GM23338 (cell line): ENCODE measurements at regions not wholly inside any gene's neighbourhood (a gene's known extent, or its start where the extent isn't known, plus 50 kb on each side); places are given as distances from the start of the nearest gene placed in this dataset.
"Not testable (repeated sequence)": the region's sequence is repeated elsewhere in the genome, so short reads cannot be mapped to it uniquely, and the experiment has no call there.

Experiments used
- ATAC-seq: fragments of 200-7000 bp; cut with Tn5 transposase; 3 replicates; pipeline ENCODE4 v1.9.1; 2020
- DNase-seq: peaks from one replicate; pipeline ENCODE4 v3.0.0-alpha.2; 2015; ENCODE audit warnings: low spot score
- H2AFZ ChIP-seq: fragments of 200-600 bp; sonication (generic); 2 replicates; pipeline ENCODE4 v1.8.0; 2016; ENCODE audit warnings: antibody characterized with exemption, mild to moderate bottlenecking, moderate library complexity
- H3F3A ChIP-seq: fragments of 200-600 bp; sonication (generic); replicated peaks from 2 replicates; pipeline ENCODE4 v1.8.0; 2017; ENCODE audit warnings: antibody characterized with exemption, mixed run types, low read depth
- H3K27ac ChIP-seq: fragments of 200-600 bp; sonication (generic); 2 replicates; pipeline ENCODE4 v1.6.1; 2016; ENCODE audit warnings: low read depth
- H3K27me3 ChIP-seq: fragments of 200-600 bp; sonication (generic); 2 replicates; pipeline ENCODE4 v1.8.0; 2016; ENCODE audit warnings: mild to moderate bottlenecking, mixed run types, moderate library complexity; ENCODE audit not compliant: insufficient read depth
- H3K36me3 ChIP-seq: fragments of 200-600 bp; sonication (generic); 2 replicates; pipeline ENCODE4 v1.8.0; 2016; ENCODE audit warnings: mild to moderate bottlenecking; ENCODE audit not compliant: insufficient read depth
- H3K4me1 ChIP-seq: fragments of 200-600 bp; sonication (generic); 2 replicates; pipeline ENCODE4 v1.8.0; 2016; ENCODE audit warnings: mild to moderate bottlenecking, moderate library complexity; ENCODE audit not compliant: insufficient read depth
- H3K4me2 ChIP-seq: fragments of 200-600 bp; sonication (generic); 2 replicates; pipeline ENCODE4 v1.7.1; 2017; ENCODE audit warnings: mixed run types
- H3K4me3 ChIP-seq: fragments of 200-600 bp; sonication (generic); 2 replicates; pipeline ENCODE4 v1.6.1; 2016; ENCODE audit warnings: mixed run types
- H3K79me2 ChIP-seq: fragments of 200-600 bp; sonication (generic); replicated peaks from 2 replicates; pipeline ENCODE4 v1.8.0; 2017; ENCODE audit warnings: mild to moderate bottlenecking; ENCODE audit not compliant: insufficient read depth
- H3K9me2 ChIP-seq: fragments of 200-600 bp; sonication (generic); 2 replicates; pipeline ENCODE4 v1.8.0; 2017; ENCODE audit not compliant: insufficient read depth
- H4K20me1 ChIP-seq: fragments of 200-600 bp; sonication (generic); replicated peaks from 2 replicates; pipeline ENCODE4 v1.8.0; 2017; ENCODE audit warnings: mild to moderate bottlenecking; ENCODE audit not compliant: insufficient read depth
- H3K27ac Mint-ChIP-seq: 2 replicates; pipeline ENCODE4 v1.8.0; 2020; ENCODE audit warnings: inconsistent platforms, mild to moderate bottlenecking, moderate library complexity, mixed read lengths
- H3K27me3 Mint-ChIP-seq: 3 replicates; pipeline ENCODE4 v1.8.0; 2022; ENCODE audit warnings: low read depth, mild to moderate bottlenecking, moderate library complexity, mixed read lengths, inconsistent platforms; ENCODE audit not compliant: insufficient read depth, poor library complexity
- H3K36me3 Mint-ChIP-seq: 3 replicates; pipeline ENCODE4 v1.8.0; 2021; ENCODE audit warnings: low read depth, mild to moderate bottlenecking, inconsistent platforms, moderate library complexity, mixed read lengths
- H3K4me1 Mint-ChIP-seq: 3 replicates; pipeline ENCODE4 v1.8.0; 2020; ENCODE audit warnings: mild to moderate bottlenecking, inconsistent platforms, mixed read lengths
- H3K4me3 Mint-ChIP-seq: 3 replicates; pipeline ENCODE4 v1.8.0; 2021; ENCODE audit warnings: moderate library complexity, mild to moderate bottlenecking, inconsistent platforms, mixed read lengths
- H3K9me3 Mint-ChIP-seq: 3 replicates; pipeline ENCODE4 v1.8.0; 2020; ENCODE audit warnings: moderate library complexity, mild to moderate bottlenecking, inconsistent platforms, mixed read lengths
- CREB1 ChIP-seq: fragments of 250-450 bp; sonication (Bioruptor Pico); IDR thresholded peaks from 2 replicates; pipeline ENCODE4 v1.5.0; 2020; ENCODE audit warnings: low read depth, mild to moderate bottlenecking, moderate library complexity
- EZH2 ChIP-seq: fragments of 200-600 bp; sonication (generic); IDR thresholded peaks from one replicate; pipeline ENCODE4 v1.8.0; 2017; ENCODE audit warnings: antibody characterized with exemption, mild to moderate bottlenecking, low read depth; ENCODE audit not compliant: unreplicated experiment
- JUNB ChIP-seq: IDR thresholded peaks from one replicate; pipeline ENCODE4 v1.6.1; 2016; ENCODE audit warnings: antibody characterized with exemption; ENCODE audit not compliant: unreplicated experiment
- NANOG ChIP-seq: IDR thresholded peaks from 2 replicates; pipeline ENCODE4 v1.6.1; 2016; ENCODE audit warnings: antibody characterized with exemption, borderline replicate concordance
- POLR2AphosphoS5 ChIP-seq: IDR thresholded peaks from 2 replicates; pipeline ENCODE4 v1.6.1; 2016; ENCODE audit warnings: antibody characterized with exemption, low read depth
- REST ChIP-seq: IDR thresholded peaks from one replicate; pipeline ENCODE4 v1.6.1; 2018; ENCODE audit warnings: antibody characterized with exemption; ENCODE audit not compliant: unreplicated experiment
- STAT1 ChIP-seq: IDR thresholded peaks from one replicate; pipeline ENCODE4 v1.6.1; 2016; ENCODE audit warnings: antibody characterized with exemption; ENCODE audit not compliant: unreplicated experiment
- ZNF114 ChIP-seq: fragments of 250-450 bp; sonication (Bioruptor Pico); IDR thresholded peaks from 2 replicates; pipeline ENCODE4 v1.5.0; 2020; ENCODE audit warnings: mild to moderate bottlenecking, moderate library complexity
- ZNF331 ChIP-seq: fragments of 250-450 bp; sonication (Bioruptor Pico); IDR thresholded peaks from 2 replicates; pipeline ENCODE4 v1.5.0; 2020; ENCODE audit warnings: low read depth, mild to moderate bottlenecking, moderate library complexity
- TF ChIP-seq, protein P1 (sequence below): IDR thresholded peaks from 2 replicates; pipeline ENCODE4 v1.6.1; 2016; ENCODE audit warnings: antibody characterized with exemption

DNA sequence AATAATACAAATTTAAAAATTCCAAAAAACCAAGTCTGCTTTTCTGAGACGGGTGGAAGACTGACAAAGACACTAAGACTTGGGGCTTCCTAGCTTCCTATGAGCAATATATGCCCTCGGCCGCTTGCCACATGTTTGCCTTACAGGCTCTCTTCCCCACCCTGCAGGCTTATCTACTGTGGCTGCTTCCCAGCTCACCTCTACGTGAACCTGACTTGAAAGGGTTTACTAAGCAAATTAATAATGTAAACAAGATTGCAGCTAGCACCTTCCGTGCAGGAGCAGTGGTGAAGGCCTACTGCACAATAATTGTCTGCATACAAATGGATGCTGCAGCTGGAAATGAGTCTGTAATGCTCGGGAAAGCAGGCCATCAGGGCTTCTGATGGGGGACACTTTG is 152.9 kb upstream of the DAB1 start (continued):
- TF ChIP-seq, protein P1, sequence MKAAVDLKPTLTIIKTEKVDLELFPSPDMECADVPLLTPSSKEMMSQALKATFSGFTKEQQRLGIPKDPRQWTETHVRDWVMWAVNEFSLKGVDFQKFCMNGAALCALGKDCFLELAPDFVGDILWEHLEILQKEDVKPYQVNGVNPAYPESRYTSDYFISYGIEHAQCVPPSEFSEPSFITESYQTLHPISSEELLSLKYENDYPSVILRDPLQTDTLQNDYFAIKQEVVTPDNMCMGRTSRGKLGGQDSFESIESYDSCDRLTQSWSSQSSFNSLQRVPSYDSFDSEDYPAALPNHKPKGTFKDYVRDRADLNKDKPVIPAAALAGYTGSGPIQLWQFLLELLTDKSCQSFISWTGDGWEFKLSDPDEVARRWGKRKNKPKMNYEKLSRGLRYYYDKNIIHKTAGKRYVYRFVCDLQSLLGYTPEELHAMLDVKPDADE, result no peak
- no peak for TF ChIP-seq STAT1
- no peak for TF ChIP-seq NANOG

- Mint-ChIP-seq H3K27me3 (no peaks in the 10 kb centered on the region), H3K9me3 (peaks cover 4% of the 10 kb centered on the region; the same call in 2 of the 3 replicates), H3K27ac (no peak overlapping the region; the same call in 1 of the 2 replicates), H3K4me1 (no peaks in the 10 kb centered on the region), H3K4me3 (no peak overlapping the region), H3K36me3 (no peaks in the 10 kb centered on the region)
- no peak overlapping the region for H2AFZ ChIP-seq
- no peak for DNase-seq
- H3K36me3 ChIP-seq, result no peaks in the 10 kb centered on the region
- H3F3A ChIP-seq, result no peaks in the 10 kb centered on the region
- H3K4me2 ChIP-seq, result no peak overlapping the region
- no peak for TF ChIP-seq JUNB
- no peak for TF ChIP-seq NANOG
- no peak for TF ChIP-seq CREB1 (CRISPR knock-in tag)
- TF ChIP-seq, protein P1, result no peak
- TF ChIP-seq REST, result no peak
- no peak for TF ChIP-seq POLR2AphosphoS5
- no peak for TF ChIP-seq ZNF331
- no peak for TF ChIP-seq ZNF114
- no peak for TF ChIP-seq EZH2
- no peaks in the 10 kb centered on the region for H3K27me3 ChIP-seq
- H3K4me1 ChIP-seq, result no peaks in the 10 kb centered on the region
- peaks cover 9% of the 10 kb centered on the region; the same call in 1 of the 2 replicates for H3K9me2 ChIP-seq
- no peaks in the 10 kb centered on the region for H4K20me1 ChIP-seq
- ATAC-seq, result no peak
- H3K79me2 ChIP-seq, result no peaks in the 10 kb centered on the region
- H3K27ac ChIP-seq, result no peak overlapping the region
- H3K4me3 ChIP-seq, result no peak overlapping the region
Observed at GRCh38 chr1:57572016-57572415, 148.2 kb upstream of the DAB1 start.

GRCh38 chr1:57558066-57558465 is 134.2 kb upstream of the DAB1 start:
- H3K36me3 ChIP-seq, H4K20me1 ChIP-seq, H3K4me3 Mint-ChIP-seq, H3K4me1 ChIP-seq, H3K4me2 ChIP-seq, H3K79me2 ChIP-seq, H3K9me2 ChIP-seq, DNase-seq, ATAC-seq, H3K36me3 Mint-ChIP-seq, H3K27ac Mint-ChIP-seq, H3K27me3 Mint-ChIP-seq, H3K4me1 Mint-ChIP-seq, H3K4me3 ChIP-seq, H2AFZ ChIP-seq, H3K27me3 ChIP-seq, H3F3A ChIP-seq, H3K27ac ChIP-seq: not testable (repeated sequence)
- H3K9me3 Mint-ChIP-seq, result peaks cover 13% of the 10 kb centered on the region
